ENCODE measurements at regions not wholly inside any gene's neighbourhood (a gene's known extent, or its start where the extent isn't known, plus 50 kb on each side); places are given as distances from the start of the nearest gene placed in this dataset.

DNA sequence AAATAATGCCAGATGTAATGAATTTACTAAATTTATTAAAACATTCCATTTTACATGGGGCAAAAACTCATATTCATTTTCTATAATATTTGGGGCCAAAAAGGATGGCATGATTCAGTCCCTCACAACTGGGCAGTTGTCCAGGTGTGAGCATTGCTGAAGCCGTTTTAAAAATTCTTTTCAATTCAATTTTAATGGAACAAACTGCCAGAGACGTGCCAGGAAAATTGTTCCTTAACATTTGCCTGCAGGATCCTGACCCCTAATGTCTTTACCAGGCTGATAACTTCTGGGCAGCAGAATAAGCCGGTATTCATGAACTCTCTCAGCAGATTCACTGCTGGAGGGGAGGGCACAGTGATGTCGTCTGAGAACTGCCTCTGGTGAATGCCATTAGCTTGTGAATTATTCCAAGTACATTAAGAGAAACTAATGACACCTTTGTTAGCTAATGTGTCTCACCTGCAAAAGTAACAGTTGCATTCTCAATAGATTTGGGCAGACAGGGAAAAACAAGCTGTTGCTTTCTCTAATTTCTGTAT, 1445.1 kb upstream of the TENM3 start:
- no peak for DNase-seq (ENCODE audit: low read depth in 2 of 2)

DNA sequence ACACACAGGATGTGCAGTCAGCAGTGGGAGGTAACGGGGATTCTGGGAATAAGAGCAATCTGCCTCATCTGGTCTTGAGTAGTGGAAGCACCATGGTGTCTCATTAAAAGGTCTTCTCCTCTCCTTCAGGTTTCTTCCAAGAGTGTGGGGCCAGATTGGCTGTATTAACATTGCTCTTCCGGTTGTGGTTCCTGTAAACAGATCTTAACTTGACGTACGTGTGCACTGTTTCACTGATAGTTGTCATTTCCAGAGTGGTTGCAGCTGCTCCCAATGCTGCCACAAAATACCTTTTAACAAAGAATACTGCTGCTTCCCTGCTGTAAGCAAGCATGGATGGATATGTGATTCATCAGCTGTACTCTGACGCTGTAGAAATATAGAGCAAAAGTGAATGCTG, 1443.4 kb upstream of the TENM3 start:
- DNase-seq (ENCODE audit: low read depth in 2 of 2): no peak

DNA sequence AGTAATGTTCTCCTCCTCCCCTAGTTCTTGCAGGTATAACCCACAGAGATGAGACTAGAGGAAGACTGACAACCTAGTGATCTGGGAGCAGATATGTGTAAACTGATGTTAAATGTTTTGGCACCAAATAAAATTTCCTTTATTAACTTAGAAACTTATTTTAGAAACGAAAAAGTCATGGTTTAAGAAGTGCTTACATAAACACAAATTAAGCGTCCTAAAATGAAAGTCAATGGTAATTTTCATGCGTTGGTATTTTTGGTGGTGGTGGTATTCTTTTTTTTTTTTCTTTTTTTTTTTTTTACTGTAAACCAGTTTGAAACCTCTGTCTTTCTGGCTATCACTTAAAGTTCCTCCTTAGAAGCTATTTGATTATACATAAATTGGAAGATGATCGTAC, 1438.1 kb upstream of the TENM3 start:
- no peak for DNase-seq (ENCODE audit: low read depth in 2 of 2)

DNA sequence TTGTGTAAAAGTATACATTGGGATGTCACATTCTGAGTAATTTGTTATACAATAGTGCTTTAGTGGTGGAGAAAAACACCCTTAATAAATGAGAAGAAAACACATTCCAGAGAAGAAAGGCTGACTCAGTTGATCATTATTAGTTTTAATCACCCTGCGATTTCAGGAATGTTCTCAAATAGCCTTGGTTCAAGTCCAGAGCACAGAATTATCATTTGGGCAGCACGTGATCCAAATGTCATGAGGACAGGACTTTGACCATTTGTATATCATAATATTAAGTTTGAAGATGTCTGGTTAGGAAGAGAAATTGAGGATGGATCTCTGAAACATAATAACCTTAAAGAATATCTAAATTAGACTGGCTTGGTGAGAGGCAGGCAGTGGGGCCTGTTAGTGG, 1434.3 kb upstream of the TENM3 start:
- no peak for DNase-seq (ENCODE audit: low read depth in 2 of 2)

DNA sequence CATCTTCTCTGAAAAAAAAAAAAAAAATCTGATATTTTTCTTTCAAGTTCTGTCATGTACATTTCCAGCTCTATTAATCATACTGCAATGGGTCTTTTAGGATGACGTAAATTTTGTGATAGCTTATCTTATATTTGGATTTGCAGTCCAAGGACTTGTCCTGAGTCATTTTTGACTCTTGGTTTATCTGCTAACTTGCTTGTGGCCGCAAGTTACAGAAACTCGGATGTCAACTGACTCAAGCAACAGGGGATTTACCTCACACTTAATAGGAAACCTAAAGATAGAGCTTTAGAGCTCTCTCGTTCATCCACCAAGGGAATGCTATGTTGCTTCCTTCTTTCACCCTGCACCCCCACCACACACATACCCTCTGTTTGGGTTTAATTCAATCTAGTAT, 1433.8 kb upstream of the TENM3 start:
- DNase-seq (ENCODE audit: low read depth in 2 of 2): no peak

DNA sequence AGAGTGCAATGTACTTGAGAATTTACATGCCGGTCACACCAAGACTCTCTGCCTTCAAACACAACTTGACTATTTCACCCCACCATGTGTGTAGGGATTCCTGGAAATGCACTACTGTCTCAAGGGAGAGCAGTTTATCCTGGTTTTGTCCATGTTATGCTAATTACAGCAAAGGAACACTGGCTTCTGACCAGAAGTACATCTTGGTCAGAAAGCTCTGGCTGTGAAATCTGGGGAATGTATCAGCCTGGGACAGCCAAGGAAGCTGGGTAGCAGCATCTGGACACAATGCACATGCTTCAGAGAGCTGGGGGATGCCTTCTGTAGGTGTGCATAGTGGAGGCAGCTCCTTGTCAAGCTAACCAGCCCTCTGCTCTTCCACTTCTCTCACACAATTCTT, 1432.6 kb upstream of the TENM3 start:
- DNase-seq (ENCODE audit: low read depth in 2 of 2): no peak

DNA sequence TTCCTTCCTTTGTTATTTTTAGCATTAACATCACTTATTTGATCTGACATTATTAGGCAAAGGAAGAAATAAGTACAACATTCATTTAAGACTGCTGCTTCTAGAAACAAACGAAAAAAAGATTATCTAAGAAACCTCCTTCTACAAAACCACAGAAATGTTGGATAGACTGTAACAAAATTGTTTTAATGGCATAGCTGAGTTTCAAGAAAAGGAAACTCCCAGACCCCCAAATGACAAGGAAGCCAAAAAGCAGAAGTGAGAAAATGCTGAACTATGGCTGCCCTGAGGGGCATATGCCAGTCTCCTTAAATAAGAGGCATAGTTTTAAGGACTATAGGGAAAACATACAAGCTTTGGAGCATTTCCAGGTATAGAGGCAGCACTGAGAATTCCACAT, 1431.6 kb upstream of the TENM3 start:
- DNase-seq (ENCODE audit: low read depth in 2 of 2): no peak

DNA sequence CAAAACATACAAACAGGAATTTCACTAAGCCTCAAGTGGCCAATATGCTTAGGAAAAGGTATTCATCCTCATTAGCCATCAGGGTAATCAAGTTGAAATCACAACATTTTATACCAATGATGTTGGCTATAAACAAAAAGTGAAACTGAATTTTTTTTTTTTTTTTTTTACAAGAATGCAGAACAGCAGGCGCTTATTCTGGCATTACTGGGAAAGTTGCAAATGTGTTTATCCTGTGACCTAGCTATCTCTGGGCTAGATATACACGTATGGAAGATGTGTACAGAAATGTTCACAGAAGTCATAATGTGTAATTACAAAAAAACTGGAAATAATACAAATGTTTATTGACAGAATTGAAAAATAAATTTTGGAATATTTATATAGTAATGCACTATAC, 1430.4 kb upstream of the TENM3 start:
- no peak for DNase-seq (ENCODE audit: low read depth in 2 of 2)

DNA sequence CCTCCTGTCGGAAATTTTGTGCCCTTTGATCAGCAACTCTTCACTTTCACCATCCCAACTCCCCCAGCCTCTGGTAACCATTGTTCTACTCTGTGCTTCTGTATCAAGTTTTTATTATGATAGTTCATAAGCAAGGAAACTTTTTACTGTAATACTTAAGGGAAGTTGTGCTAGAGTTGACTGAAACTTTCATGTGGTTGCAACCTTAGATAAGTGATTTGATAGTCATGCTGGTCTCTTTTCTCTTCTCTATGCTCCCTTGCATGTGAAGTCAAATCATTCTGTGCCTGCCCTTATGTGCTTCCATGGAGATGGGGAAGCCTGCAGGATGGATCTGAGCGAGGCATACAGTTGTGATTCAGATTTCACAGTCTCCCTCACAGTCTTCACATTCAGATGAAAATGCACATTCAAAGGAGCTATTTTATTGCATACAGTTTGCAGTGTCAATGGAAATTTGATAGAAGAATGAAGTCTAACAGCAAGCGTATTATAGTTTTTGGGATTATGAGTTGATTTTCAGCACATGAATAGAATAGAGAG, 1428.3 kb upstream of the TENM3 start:
- DNase-seq (ENCODE audit: low read depth in 2 of 2): no peak

DNA sequence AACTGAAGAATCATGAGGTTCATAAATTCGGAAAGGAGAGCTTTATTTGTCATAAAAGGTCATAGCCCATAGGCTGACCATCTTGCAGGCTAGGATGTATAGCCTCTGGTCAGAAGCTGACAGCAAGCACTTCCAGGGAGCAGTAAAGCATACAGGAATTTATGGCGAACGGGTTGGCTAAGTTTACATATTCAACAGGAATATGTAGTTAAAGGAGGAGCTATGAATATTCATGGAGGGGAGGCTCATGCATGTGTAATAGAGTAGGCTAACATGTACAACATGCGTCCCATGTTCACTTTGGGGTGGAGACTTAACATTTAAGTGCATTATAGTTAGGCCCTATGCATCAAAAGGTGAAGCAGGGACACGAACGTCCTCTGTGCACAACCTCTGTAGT, 1425.7 kb upstream of the TENM3 start:
- DNase-seq (ENCODE audit: low read depth in 2 of 2): no peak

DNA sequence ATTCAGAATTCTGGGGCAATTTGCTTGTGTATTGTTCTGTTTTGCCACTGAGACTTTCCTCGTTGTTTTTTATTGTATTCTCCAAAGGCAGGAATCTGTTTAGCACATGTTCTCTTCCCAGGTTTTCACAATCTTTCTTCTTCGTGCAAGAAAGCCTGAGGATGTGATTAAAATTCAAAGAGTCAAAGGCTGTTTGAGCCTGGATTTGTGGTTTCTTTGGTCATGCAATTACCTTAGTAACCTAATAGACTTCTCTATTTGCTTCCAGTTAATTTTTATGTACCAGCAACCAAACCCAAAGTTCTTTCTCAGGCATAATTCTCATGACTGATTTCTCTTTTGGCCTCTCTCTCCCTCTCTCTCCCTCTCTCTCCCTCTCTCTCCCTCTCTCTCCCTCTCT, 1420.1 kb upstream of the TENM3 start:
- DNase-seq (ENCODE audit: low read depth in 2 of 2): no peak

DNA sequence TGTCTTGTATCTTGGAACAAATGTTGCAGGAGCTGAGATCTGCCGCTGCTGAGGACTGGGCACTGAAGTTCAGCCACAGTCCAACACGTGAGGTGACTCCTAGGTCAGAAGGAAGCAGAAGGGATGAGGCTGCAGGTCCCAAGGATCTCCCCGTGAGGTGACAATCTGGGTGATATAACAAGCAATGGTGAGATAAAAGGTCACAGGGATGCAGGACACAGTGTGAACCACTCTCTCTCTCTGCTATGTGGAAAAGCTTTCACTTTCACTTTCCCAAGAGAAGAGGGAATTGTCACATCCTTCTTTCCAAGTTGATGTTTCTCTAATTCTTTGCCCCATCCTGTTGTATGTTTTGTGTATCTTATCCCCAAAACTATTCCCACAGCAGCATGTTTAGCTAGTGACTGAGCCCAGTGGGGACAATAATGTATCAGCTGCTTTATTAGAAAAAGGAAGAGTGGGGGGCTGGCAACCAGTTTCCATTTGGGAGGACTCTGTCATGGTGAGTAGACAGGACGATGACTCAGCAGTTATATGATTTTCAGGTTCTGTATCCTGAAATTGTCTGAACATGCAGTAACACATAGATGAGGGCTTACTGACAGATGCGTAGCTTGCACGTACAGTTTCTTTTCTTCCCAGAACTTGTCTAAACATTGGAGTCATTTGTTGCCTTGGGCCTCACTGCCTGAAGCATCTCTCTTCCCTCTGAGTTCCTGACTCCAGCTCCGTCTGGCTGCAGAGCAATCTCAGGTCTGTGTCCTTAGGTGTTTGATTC, 1415.8 kb upstream of the TENM3 start:
- DNase-seq (ENCODE audit: low read depth in 2 of 2): no peak

DNA sequence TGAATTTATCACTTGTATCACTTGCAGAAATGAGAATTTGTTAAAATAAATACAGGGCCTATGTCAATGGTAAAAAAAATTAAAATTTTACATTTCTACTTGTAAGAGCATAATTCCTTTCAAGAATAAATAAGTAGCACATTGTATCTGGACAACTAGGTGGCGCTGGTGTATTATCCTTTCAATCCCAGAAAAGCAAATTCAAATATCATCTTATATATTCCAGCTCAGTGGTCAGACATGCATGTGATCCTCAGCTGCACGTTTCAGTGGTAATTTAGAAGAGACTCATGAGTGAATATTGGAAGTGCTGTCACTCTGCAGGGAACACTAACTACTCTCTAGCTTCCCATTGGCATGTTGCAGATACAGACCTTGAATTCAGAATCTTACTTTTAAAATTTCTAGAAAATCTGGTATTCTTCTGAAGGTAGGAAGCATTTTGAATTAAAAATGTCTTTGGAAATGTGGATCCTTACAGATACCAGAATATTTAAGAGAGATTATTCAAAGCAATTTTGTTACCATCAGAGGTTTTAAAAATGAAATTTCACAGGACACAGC, 1414.7 kb upstream of the TENM3 start:
- DNase-seq (ENCODE audit: low read depth in 2 of 2): no peak

DNA sequence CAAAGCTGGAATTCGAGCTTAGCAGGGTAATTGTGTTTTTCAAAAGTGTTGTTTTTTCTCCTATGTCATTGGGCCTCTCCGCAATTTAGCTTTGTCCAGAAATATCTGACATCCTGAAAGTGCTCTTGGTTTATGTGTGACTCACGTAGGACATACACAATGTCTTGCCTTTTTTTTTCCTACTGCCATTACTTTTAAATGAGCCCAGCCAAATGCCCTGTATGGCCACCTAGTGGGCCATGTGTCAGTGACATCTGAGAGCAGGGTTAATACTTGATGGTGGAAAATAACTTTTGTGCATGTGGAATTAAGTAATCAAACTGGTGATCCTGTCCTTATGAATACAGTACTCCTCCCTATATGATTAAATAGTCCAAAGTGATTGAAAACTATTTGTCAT, 1411.1 kb upstream of the TENM3 start:
- DNase-seq (ENCODE audit: low read depth in 2 of 2): no peak

DNA sequence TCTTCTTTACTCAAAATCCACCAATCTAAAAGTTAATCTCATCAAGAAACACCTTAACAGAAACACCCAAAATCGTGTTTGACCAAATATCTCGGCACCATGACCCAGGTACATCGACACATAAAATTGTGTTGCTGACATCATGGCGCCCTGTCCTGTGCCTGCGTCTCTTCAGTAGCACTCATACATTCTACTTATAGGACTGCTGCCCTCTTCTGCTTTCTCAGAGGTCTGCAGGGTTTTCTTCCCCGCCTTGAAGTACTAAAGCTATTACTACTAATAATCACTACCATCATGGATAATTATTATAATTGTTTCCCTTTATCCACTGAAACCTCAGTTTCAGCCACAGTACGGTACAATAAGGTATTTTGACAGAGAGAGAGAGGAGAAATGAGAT, 1403.1 kb upstream of the TENM3 start:
- no peak for DNase-seq (ENCODE audit: low read depth in 2 of 2)

DNA sequence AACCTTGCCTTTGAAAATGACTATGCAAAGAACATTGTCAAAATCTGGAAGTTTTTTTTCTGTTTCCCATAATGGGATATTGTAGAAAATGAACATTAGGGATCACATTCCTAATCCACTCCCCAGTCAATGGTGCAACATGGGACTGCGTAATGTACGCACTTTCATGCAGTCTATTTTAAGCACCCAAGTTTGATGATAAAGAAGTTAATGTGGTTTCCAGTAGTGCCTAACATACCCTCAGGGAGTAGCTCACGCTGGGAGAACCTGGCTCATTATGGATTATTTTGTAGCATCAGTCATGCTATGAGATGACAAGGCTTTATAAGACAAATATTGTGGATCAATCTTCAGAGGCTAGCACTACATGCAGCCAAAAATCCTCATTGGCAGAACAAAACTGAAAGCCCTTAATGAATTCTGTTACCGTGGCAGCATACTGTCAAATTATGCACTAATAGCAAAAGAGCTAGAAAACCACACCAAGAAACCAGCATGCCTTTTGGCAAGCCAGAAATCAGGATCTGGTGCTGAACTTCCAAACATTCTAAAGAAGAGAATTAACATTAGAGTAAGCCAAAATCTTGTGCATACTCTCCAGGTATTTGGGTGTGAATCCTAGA, 1392.8 kb upstream of the TENM3 start:
- DNase-seq (ENCODE audit: low read depth in 2 of 2): no peak

DNA sequence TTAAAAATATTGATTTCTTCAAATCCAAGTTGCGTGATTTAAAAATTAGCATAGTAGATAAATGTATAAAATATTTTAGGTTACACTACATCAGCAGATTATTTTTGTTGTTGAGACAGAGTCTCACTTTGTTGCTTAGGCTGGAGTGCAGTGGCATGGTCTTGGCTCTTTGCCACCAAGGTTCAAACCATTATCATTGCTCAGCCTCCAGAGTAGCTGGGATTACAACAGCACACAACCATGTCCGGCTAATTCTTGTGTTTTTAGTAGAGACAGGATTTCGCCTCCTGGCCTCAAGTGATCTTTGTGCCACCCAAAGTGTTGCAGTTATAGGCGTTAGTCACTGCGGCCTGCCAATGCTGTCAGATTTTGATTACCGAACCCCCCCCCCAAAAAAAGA, 1390.5 kb upstream of the TENM3 start:
- no peak for DNase-seq (ENCODE audit: low read depth in 2 of 2)

DNA sequence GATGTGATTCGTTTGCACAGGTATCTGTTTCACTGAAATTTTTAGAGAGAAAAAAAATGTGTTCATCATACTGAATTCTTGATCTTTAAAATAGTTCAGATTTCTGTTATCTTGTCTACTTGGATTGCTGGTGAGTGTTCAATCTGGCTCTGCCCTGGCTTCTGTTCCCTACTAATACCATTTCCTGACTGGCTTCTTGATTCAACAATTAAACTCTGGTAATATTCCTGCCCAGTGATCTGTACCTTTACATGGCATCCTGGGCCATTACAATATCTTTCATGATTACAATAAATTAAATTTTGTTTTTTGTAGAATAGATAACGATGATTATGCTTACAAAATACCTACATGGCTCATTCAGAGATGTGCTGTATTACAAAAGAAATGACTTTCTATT, 1388.0 kb upstream of the TENM3 start:
- DNase-seq (ENCODE audit: low read depth in 2 of 2): no peak

DNA sequence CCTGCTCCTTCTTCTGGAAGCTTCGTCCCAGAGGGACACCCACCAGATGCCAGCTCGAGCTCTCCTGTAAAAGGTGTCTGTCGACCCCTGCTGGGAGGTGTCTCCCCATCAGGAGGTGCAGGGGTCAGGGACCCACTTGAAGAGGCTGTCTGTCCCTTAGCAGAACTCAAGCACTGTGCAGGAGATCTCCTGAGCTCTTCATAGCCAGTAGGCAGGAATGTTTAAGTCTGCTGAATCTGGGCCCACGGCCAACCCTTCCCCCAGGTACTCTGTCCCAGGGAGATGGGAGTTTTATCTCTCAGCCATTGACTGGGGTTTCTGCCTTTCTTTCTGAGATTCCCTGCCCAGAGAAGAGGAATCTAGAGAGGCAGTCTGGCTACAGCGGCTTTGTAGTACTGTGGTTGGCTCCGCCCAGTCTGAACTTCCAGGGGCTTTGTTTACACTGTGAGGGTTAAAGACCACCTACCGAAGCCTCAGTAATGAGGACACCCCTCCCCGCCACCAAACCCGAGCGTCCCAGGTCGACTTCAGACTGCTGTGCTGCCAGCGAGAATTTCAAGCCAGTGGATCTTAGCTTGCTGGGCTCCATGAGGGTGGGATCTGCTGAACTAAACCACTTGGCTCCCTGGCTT, 1383.0 kb upstream of the TENM3 start:
- no peak for DNase-seq (ENCODE audit: low read depth in 2 of 2)

DNA sequence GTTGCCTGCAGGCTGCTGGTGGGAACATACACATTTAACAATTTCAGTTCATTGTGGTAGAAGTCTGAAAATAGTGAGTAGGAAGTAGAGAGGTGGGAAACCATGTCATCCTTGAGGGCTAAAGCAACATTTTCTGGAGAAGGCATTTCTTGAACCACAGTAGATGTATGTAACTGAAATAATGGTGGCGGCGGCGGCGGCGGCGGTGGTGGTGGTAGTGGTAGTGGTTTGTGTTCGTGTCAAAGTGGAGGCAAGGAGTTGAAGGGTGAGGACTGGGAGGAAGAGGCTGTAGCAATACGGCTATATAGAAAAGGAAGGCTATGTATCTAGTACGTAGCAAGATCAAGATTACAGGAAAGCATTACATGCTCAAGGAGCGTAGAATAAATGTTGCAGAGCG, 1381.6 kb upstream of the TENM3 start:
- no peak for DNase-seq (ENCODE audit: low read depth in 2 of 2)

DNA sequence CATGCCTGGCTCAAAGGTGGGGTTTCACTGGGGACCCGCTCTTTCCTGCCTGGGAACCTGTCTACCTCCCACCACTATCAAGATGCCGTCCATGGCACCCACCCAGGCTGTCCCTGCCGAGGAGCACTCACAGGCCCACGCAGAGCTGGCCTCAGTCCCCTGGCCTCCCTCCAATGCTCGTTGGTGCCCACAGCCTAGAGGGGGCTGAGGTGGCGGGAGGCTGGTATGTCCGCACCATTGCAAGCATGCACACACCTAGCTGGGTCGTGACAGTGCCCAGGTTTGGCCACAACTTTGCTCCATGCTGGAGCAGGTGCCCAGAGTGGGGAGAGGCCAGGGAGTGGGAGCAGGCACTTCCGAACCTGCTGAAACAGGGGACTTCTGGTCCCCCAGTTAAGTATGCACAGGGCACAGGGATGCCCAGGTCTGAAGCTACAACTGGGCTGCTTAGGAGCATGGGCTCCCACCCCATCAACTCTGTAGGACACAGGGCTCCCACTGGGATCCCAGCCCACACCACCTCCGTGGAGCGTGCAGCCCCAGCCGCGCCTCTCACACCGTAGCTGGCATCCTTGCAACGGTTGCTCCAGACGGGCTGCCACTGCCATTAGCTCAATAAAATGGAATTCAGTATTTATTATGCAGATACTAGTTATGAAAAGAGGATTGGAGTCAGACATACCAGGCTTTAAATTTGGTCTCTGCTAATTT, 1376.1 kb upstream of the TENM3 start:
- DNase-seq (ENCODE audit: low read depth in 2 of 2): no peak

DNA sequence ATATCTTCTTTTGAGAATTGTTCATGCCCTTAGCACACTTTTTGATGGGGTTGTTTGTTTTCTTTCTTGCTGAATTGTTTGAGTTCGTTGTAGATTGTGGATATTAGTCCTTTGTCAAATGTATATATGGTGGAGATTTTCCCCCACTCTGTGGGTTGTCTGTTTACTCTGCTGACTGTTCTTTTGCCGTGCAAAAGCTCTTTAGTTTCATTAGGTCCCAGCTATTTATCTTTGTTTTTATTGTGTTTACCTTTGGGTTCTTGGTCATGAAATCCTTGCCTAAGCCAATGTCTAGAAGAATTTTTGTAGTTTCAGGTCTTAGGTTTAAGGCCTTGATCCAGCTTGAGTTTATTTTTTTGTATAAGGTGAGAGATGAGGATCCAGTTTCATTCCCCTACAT, 1372.6 kb upstream of the TENM3 start:
- DNase-seq (ENCODE audit: low read depth in 2 of 2): no peak
